Suppressor macrophage treated with lipopolysaccharide for 1 hour (primary cell): ENCODE measurements at regions not wholly inside any gene's neighbourhood (a gene's known extent, or its start where the extent isn't known, plus 50 kb on each side); places are given as distances from the start of the nearest gene placed in this dataset.
A peak's percentile ranks its signal among the peaks of the same experiment; 100 is the strongest.
"Not testable (repeated sequence)": the region's sequence is repeated elsewhere in the genome, so short reads cannot be mapped to it uniquely, and the experiment has no call there.

Source experiments
- DNase-seq, 3 donors: peaks; one replicate each; pipeline ENCODE4 v3.0.0-alpha.2; 2020 to 2022

- no peak for DNase-seq
These were observed 91.9 kb upstream of the PRR23C start for GRCh38 chr3:139136469-139137202.

- no peak for DNase-seq
These were observed 95.9 kb upstream of the PRR23C start for GRCh38 chr3:139140553-139140952.

- not testable (repeated sequence) for DNase-seq
These were observed 101.3 kb upstream of the PRR23C start for GRCh38 chr3:139145980-139146379.

- DNase-seq: no peak
These were observed 106.8 kb upstream of the PRR23C start for GRCh38 chr3:139151530-139151929.

- not testable (repeated sequence) for DNase-seq
These were observed 108.7 kb upstream of the PRR23C start for GRCh38 chr3:139153434-139153833.

- DNase-seq: no peak
These were observed 112.7 kb upstream of the PRR23C start for GRCh38 chr3:139157161-139157932.

- no peak for DNase-seq
These were observed 114.7 kb upstream of the PRR23C start for GRCh38 chr3:139159356-139159755.

- peak; percentile 28 to 55 (median 52) for DNase-seq
These were observed 128.8 kb upstream of the PRR23C start for GRCh38 chr3:139173372-139174108.

- no peak for DNase-seq
These were observed 135.8 kb upstream of the PRR23C start for GRCh38 chr3:139180489-139180888.

- peak in 2 of 3 donors; percentile 7 to 12 for DNase-seq
These were observed 137.5 kb upstream of the PRR23C start for GRCh38 chr3:139182143-139182542.

GRCh38 chr3:139182598-139182997 lies 137.9 kb upstream of the PRR23C start:
- DNase-seq: no peak

- no peak for DNase-seq
These were observed 140.8 kb upstream of the PRR23C start for GRCh38 chr3:139185527-139185926.

- DNase-seq: no peak
These were observed 142.5 kb upstream of the PRR23C start for GRCh38 chr3:139187154-139187553.

- no peak for DNase-seq
These were observed 143.0 kb upstream of the PRR23C start for GRCh38 chr3:139187648-139188047.

GRCh38 chr3:139189943-139190342 lies 145.3 kb upstream of the PRR23C start:
- DNase-seq: no peak

GRCh38 chr3:139194421-139194820 lies 149.4 kb upstream of the MRPS22 start:
- not testable (repeated sequence) for DNase-seq

GRCh38 chr3:139196146-139196545 lies 147.7 kb upstream of the MRPS22 start:
- DNase-seq: not testable (repeated sequence)

GRCh38 chr3:139197251-139197650 lies 146.6 kb upstream of the MRPS22 start:
- DNase-seq: no peak

GRCh38 chr3:139198186-139198585 lies 145.6 kb upstream of the MRPS22 start:
- no peak for DNase-seq

- DNase-seq: no peak
These were observed 144.9 kb upstream of the MRPS22 start for GRCh38 chr3:139198929-139199328.

GRCh38 chr3:139199421-139200010 lies 144.3 kb upstream of the MRPS22 start:
- DNase-seq: peak in 1 of 3 donors; percentile 6

- no peak for DNase-seq
These were observed 142.2 kb upstream of the MRPS22 start for GRCh38 chr3:139201446-139202225.
